Neural progenitor cell (in vitro differentiated cells): ENCODE measurements at regions not wholly inside any gene's neighbourhood (a gene's known extent, or its start where the extent isn't known, plus 50 kb on each side); places are given as distances from the start of the nearest gene placed in this dataset.

Source experiments
- EZH2 ChIP-seq: fragments of 200-600 bp; sonication (generic); IDR thresholded peaks from 2 replicates; pipeline ENCODE4 v1.6.1; 2017; ENCODE audit warnings: antibody characterized with exemption, mild to moderate bottlenecking, moderate library complexity
- EZH2phosphoT487 ChIP-seq: fragments of 200-600 bp; sonication (generic); IDR thresholded peaks from 2 replicates; pipeline ENCODE4 v1.6.1; 2017; ENCODE audit warnings: antibody characterized with exemption
- TF ChIP-seq, protein P1 (sequence below): fragments of 200-600 bp; sonication (generic); IDR thresholded peaks from 2 replicates; pipeline ENCODE4 v1.5.1; 2017; ENCODE audit warnings: antibody characterized with exemption, mild to moderate bottlenecking

DNA sequence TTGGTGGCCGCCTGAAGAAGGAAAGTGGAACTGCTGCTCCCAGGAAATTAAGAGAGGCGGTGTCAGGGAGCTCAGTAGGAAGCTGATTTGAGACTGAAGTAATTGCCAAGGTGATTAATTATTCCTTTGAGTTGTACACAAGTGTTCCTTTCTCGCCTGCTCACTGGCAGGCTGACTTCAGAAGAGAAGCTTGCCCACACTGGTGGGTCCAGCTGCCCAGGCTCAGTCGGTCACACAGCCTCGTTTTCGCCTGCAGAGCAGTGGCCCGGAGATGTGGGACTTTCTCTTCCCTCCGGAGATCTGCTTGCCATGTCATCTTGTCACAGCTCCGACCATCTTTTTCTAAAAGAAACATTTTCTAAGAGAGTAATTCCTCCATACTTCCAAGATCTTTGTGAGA lies 478.0 kb downstream of the MCTP2 start:
- TF ChIP-seq, protein P1, sequence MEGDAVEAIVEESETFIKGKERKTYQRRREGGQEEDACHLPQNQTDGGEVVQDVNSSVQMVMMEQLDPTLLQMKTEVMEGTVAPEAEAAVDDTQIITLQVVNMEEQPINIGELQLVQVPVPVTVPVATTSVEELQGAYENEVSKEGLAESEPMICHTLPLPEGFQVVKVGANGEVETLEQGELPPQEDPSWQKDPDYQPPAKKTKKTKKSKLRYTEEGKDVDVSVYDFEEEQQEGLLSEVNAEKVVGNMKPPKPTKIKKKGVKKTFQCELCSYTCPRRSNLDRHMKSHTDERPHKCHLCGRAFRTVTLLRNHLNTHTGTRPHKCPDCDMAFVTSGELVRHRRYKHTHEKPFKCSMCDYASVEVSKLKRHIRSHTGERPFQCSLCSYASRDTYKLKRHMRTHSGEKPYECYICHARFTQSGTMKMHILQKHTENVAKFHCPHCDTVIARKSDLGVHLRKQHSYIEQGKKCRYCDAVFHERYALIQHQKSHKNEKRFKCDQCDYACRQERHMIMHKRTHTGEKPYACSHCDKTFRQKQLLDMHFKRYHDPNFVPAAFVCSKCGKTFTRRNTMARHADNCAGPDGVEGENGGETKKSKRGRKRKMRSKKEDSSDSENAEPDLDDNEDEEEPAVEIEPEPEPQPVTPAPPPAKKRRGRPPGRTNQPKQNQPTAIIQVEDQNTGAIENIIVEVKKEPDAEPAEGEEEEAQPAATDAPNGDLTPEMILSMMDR, result no peak
- TF ChIP-seq EZH2phosphoT487 (no peak), EZH2 (no peak)
